NCI-H1105 treated with DMSO at 0.1 percent for 48 hours (cell line): ENCODE measurements at regions not wholly inside any gene's neighbourhood (a gene's known extent, or its start where the extent isn't known, plus 50 kb on each side); places are given as distances from the start of the nearest gene placed in this dataset.

Experiments used
- DNase-seq: peaks from one replicate; lab custom pipeline; 2025; lab: John Stamatoyannopoulos, UW

GRCh38 chr5:164350236-164350635, 844.8 kb downstream of the MAT2B start:
- DNase-seq: no peak

- DNase-seq: no peak
Measured at GRCh38 chr5:164351245-164351834, 845.9 kb downstream of the MAT2B start.

GRCh38 chr5:164352695-164353094, 847.3 kb downstream of the MAT2B start:
- no peak for DNase-seq

GRCh38 chr5:164353155-164353554, 847.7 kb downstream of the MAT2B start:
- no peak for DNase-seq

- DNase-seq: no peak
Measured at GRCh38 chr5:164354139-164354751, 848.8 kb downstream of the MAT2B start.

GRCh38 chr5:164355267-164355830, 849.9 kb downstream of the MAT2B start:
- DNase-seq: no peak

GRCh38 chr5:164356790-164357189, 851.4 kb downstream of the MAT2B start:
- DNase-seq: no peak

- DNase-seq: no peak
Measured at GRCh38 chr5:164357395-164358033, 852.1 kb downstream of the MAT2B start.

- DNase-seq: no peak
Measured at GRCh38 chr5:164358531-164359259, 853.3 kb downstream of the MAT2B start.

GRCh38 chr5:164359260-164360255, 854.1 kb downstream of the MAT2B start:
- DNase-seq: no peak

- DNase-seq: no peak
Measured at GRCh38 chr5:164360589-164360988, 855.2 kb downstream of the MAT2B start.

GRCh38 chr5:164361986-164362385, 856.6 kb downstream of the MAT2B start:
- DNase-seq: no peak

GRCh38 chr5:164362835-164363234, 857.4 kb downstream of the MAT2B start:
- DNase-seq: no peak

GRCh38 chr5:164364237-164365208, 859.1 kb downstream of the MAT2B start:
- DNase-seq: no peak

GRCh38 chr5:164370841-164371240, 865.4 kb downstream of the MAT2B start:
- DNase-seq: no peak

GRCh38 chr5:164372892-164373291, 867.5 kb downstream of the MAT2B start:
- DNase-seq: no peak

GRCh38 chr5:164373876-164374275, 868.5 kb downstream of the MAT2B start:
- DNase-seq: no peak

GRCh38 chr5:164375051-164375450, 869.6 kb downstream of the MAT2B start:
- no peak for DNase-seq

- DNase-seq: no peak
Measured at GRCh38 chr5:164376843-164377242, 871.4 kb downstream of the MAT2B start.

GRCh38 chr5:164377746-164378145, 872.3 kb downstream of the MAT2B start:
- no peak for DNase-seq
